22Rv1 (cell line): ENCODE measurements at regions not wholly inside any gene's neighbourhood (a gene's known extent, or its start where the extent isn't known, plus 50 kb on each side); places are given as distances from the start of the nearest gene placed in this dataset.

Source experiments
- H3K27ac ChIP-seq: fragments of 450-650 bp; 2 replicates; pipeline ENCODE4 v1.5.1; 2017
- CTCF ChIP-seq: fragments of 450-650 bp; IDR thresholded peaks from 2 replicates; pipeline ENCODE4 v1.5.1; 2017; ENCODE audit warnings: mild to moderate bottlenecking
- ZFX ChIP-seq: fragments of 450-650 bp; IDR thresholded peaks from 2 replicates; pipeline ENCODE4 v1.6.1; 2017; ENCODE audit warnings: antibody characterized with exemption, borderline replicate concordance

GRCh38 chr2:60104514-60105505 lies 448.6 kb downstream of the BCL11A start:
- TF ChIP-seq ZFX (no peak), CTCF (no peak)
- no peak overlapping the region for H3K27ac ChIP-seq

- TF ChIP-seq ZFX = no peak
- no peak for TF ChIP-seq CTCF
- no peak overlapping the region for H3K27ac ChIP-seq
These were observed 453.4 kb downstream of the BCL11A start for GRCh38 chr2:60100034-60100433.

- no peak overlapping the region for H3K27ac ChIP-seq
- TF ChIP-seq ZFX = no peak
These were observed 454.5 kb downstream of the BCL11A start for GRCh38 chr2:60098996-60099395.

- no peak overlapping the region for H3K27ac ChIP-seq
These were observed 456.2 kb downstream of the BCL11A start for GRCh38 chr2:60097298-60097697.

GRCh38 chr2:60096556-60096955 lies 456.9 kb downstream of the BCL11A start:
- no peak overlapping the region for H3K27ac ChIP-seq
- TF ChIP-seq CTCF (no peak), ZFX (no peak)

More at GRCh38 chr2:60097298-60097697, 456.2 kb downstream of the BCL11A start:
- TF ChIP-seq ZFX = no peak
- no peak for TF ChIP-seq CTCF

- TF ChIP-seq ZFX (no peak), CTCF (no peak)
- H3K27ac ChIP-seq = no peak overlapping the region
These were observed 457.6 kb downstream of the BCL11A start for GRCh38 chr2:60095903-60096302.

- no peak overlapping the region for H3K27ac ChIP-seq
- TF ChIP-seq ZFX (no peak), CTCF (no peak)
These were observed 458.1 kb downstream of the BCL11A start for GRCh38 chr2:60095202-60095815.
